ENCODE measurements at regions not wholly inside any gene's neighbourhood (a gene's known extent, or its start where the extent isn't known, plus 50 kb on each side); places are given as distances from the start of the nearest gene placed in this dataset.

GRCh38 chr5:34574936-34575467, 81.1 kb upstream of the RAI14 start:
- Histone ChIP-seq H4K20me1 (ENCODE audit: insufficient read depth, low read length) (no peaks in the 10 kb centered on the region), H2AFZ (ENCODE audit: low read length) (no peak overlapping the region), H3K9ac (ENCODE audit: low read length) (no peak overlapping the region), H3F3A (ENCODE audit: insufficient read depth, low read length) (no peaks in the 10 kb centered on the region), H3K9me2 (ENCODE audit: low read depth, low read length) (no peaks in the 10 kb centered on the region), H3K4me3 (ENCODE audit: low read depth, low read length, poor library complexity, severe bottlenecking) (no peak overlapping the region), H3K79me2 (ENCODE audit: insufficient read depth, low read length) (no peaks in the 10 kb centered on the region), H3K9me3 (ENCODE audit: low read length) (no peaks in the 10 kb centered on the region), H3K27me3 (ENCODE audit: insufficient read depth, low read length) (no peaks in the 10 kb centered on the region), H3K36me3 (ENCODE audit: insufficient read depth, low read length) (no peaks in the 10 kb centered on the region), H3K4me2 (ENCODE audit: low read length) (no peak overlapping the region), H3K4me1 (ENCODE audit: insufficient read depth, low read length, severe bottlenecking) (no peaks in the 10 kb centered on the region), H3K27ac (ENCODE audit: low read depth, low read length, poor library complexity, severe bottlenecking) (no peak overlapping the region)
- no peak for TF ChIP-seq EZH2 (IDR thresholded peaks at IDR 0.05; ENCODE audit: borderline replicate concordance, low read length)
- TF ChIP-seq, protein P1, sequence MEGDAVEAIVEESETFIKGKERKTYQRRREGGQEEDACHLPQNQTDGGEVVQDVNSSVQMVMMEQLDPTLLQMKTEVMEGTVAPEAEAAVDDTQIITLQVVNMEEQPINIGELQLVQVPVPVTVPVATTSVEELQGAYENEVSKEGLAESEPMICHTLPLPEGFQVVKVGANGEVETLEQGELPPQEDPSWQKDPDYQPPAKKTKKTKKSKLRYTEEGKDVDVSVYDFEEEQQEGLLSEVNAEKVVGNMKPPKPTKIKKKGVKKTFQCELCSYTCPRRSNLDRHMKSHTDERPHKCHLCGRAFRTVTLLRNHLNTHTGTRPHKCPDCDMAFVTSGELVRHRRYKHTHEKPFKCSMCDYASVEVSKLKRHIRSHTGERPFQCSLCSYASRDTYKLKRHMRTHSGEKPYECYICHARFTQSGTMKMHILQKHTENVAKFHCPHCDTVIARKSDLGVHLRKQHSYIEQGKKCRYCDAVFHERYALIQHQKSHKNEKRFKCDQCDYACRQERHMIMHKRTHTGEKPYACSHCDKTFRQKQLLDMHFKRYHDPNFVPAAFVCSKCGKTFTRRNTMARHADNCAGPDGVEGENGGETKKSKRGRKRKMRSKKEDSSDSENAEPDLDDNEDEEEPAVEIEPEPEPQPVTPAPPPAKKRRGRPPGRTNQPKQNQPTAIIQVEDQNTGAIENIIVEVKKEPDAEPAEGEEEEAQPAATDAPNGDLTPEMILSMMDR (IDR thresholded peaks at IDR 0.05; ENCODE audit: low read length): no peak

- TF ChIP-seq, protein P1 (IDR thresholded peaks at IDR 0.05; ENCODE audit: low read length): no peak
- TF ChIP-seq EZH2 (IDR thresholded peaks at IDR 0.05; ENCODE audit: borderline replicate concordance, low read length): no peak
- H4K20me1 ChIP-seq (ENCODE audit: insufficient read depth, low read length): no peaks in the 10 kb centered on the region
- H3K9me3 ChIP-seq (ENCODE audit: low read length): no peaks in the 10 kb centered on the region
- no peaks in the 10 kb centered on the region for H3K4me1 ChIP-seq (ENCODE audit: insufficient read depth, low read length, severe bottlenecking)
- no peak overlapping the region for H2AFZ ChIP-seq (ENCODE audit: low read length)
- H3K27me3 ChIP-seq (ENCODE audit: insufficient read depth, low read length): no peaks in the 10 kb centered on the region
- H3K9ac ChIP-seq (ENCODE audit: low read length): no peak overlapping the region
- no peaks in the 10 kb centered on the region for H3K9me2 ChIP-seq (ENCODE audit: low read depth, low read length)
- H3K79me2 ChIP-seq (ENCODE audit: insufficient read depth, low read length): no peaks in the 10 kb centered on the region
- H3K4me2 ChIP-seq (ENCODE audit: low read length): no peak overlapping the region
- H3K4me3 ChIP-seq (ENCODE audit: low read depth, low read length, poor library complexity, severe bottlenecking): no peak overlapping the region
- H3K36me3 ChIP-seq (ENCODE audit: insufficient read depth, low read length): no peaks in the 10 kb centered on the region
- no peaks in the 10 kb centered on the region for H3F3A ChIP-seq (ENCODE audit: insufficient read depth, low read length)
- H3K27ac ChIP-seq (ENCODE audit: low read depth, low read length, poor library complexity, severe bottlenecking): no peak overlapping the region
These were observed 79.0 kb upstream of the RAI14 start for GRCh38 chr5:34576891-34577666.

DNA sequence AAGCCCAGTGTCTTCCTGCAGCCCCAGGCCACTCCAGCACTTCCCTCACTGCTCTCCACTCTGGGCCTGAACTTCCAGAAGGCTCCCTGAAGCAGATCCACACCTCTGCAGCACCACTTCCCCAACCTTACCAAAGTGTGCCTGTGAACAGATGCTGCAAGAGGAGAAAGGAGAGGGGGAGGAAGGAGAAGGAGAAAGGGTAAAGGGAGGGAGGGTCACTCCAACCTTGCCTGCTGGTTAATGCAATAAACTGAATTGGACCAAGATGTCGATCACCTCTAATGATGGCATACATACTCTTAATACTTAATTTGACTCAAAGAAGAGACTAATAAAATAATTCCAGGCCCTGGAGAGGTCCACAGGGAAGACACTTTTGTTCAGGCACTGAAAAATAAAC, 77.2 kb upstream of the RAI14 start:
- no peak overlapping the region for H3K27ac ChIP-seq (ENCODE audit: low read depth, low read length, poor library complexity, severe bottlenecking)
- no peak overlapping the region for H3K9ac ChIP-seq (ENCODE audit: low read length)
- H3K4me2 ChIP-seq (ENCODE audit: low read length): no peak overlapping the region
- no peaks in the 10 kb centered on the region for H3K9me3 ChIP-seq (ENCODE audit: low read length)
- H4K20me1 ChIP-seq (ENCODE audit: insufficient read depth, low read length): no peaks in the 10 kb centered on the region
- no peaks in the 10 kb centered on the region for H3K4me1 ChIP-seq (ENCODE audit: insufficient read depth, low read length, severe bottlenecking)
- H2AFZ ChIP-seq (ENCODE audit: low read length): no peak overlapping the region
- H3F3A ChIP-seq (ENCODE audit: insufficient read depth, low read length): no peaks in the 10 kb centered on the region
- H3K79me2 ChIP-seq (ENCODE audit: insufficient read depth, low read length): no peaks in the 10 kb centered on the region
- no peak overlapping the region for H3K4me3 ChIP-seq (ENCODE audit: low read depth, low read length, poor library complexity, severe bottlenecking)
- H3K27me3 ChIP-seq (ENCODE audit: insufficient read depth, low read length): no peaks in the 10 kb centered on the region
- no peaks in the 10 kb centered on the region for H3K36me3 ChIP-seq (ENCODE audit: insufficient read depth, low read length)
- TF ChIP-seq, protein P1 (IDR thresholded peaks at IDR 0.05; ENCODE audit: low read length): no peak
- TF ChIP-seq EZH2 (IDR thresholded peaks at IDR 0.05; ENCODE audit: borderline replicate concordance, low read length): no peak
- no peaks in the 10 kb centered on the region for H3K9me2 ChIP-seq (ENCODE audit: low read depth, low read length)

Measured in OCI-LY1 (cell line).